GM23338 (cell line): ENCODE measurements at regions not wholly inside any gene's neighbourhood (a gene's known extent, or its start where the extent isn't known, plus 50 kb on each side); places are given as distances from the start of the nearest gene placed in this dataset.

Source experiments
- CREB1 ChIP-seq: fragments of 250-450 bp; sonication (Bioruptor Pico); IDR thresholded peaks from 2 replicates; pipeline ENCODE4 v1.5.0; 2020; ENCODE audit warnings: low read depth, mild to moderate bottlenecking, moderate library complexity
- EZH2 ChIP-seq: fragments of 200-600 bp; sonication (generic); IDR thresholded peaks from one replicate; pipeline ENCODE4 v1.8.0; 2017; ENCODE audit warnings: antibody characterized with exemption, mild to moderate bottlenecking, low read depth; ENCODE audit not compliant: unreplicated experiment
- EZH2phosphoT487 ChIP-seq: fragments of 200-600 bp; sonication (generic); IDR thresholded peaks from one replicate; pipeline ENCODE4 v1.8.1; 2018; ENCODE audit warnings: antibody characterized with exemption; ENCODE audit not compliant: unreplicated experiment
- JUNB ChIP-seq: IDR thresholded peaks from one replicate; pipeline ENCODE4 v1.6.1; 2016; ENCODE audit warnings: antibody characterized with exemption; ENCODE audit not compliant: unreplicated experiment
- NANOG ChIP-seq: IDR thresholded peaks from 2 replicates; pipeline ENCODE4 v1.6.1; 2016; ENCODE audit warnings: antibody characterized with exemption, borderline replicate concordance
- POLR2AphosphoS5 ChIP-seq: IDR thresholded peaks from 2 replicates; pipeline ENCODE4 v1.6.1; 2016; ENCODE audit warnings: antibody characterized with exemption, low read depth
- STAT1 ChIP-seq: IDR thresholded peaks from one replicate; pipeline ENCODE4 v1.6.1; 2016; ENCODE audit warnings: antibody characterized with exemption; ENCODE audit not compliant: unreplicated experiment
- ZNF114 ChIP-seq: fragments of 250-450 bp; sonication (Bioruptor Pico); IDR thresholded peaks from 2 replicates; pipeline ENCODE4 v1.5.0; 2020; ENCODE audit warnings: mild to moderate bottlenecking, moderate library complexity
- ZNF331 ChIP-seq: fragments of 250-450 bp; sonication (Bioruptor Pico); IDR thresholded peaks from 2 replicates; pipeline ENCODE4 v1.5.0; 2020; ENCODE audit warnings: low read depth, mild to moderate bottlenecking, moderate library complexity
- TF ChIP-seq, protein P1 (sequence below), 2 experiments: fragments of 200-600 bp in 1 of 2; sonication (generic) in 1 of 2; conservative IDR thresholded peaks; 2 replicates each; pipeline versions ENCODE4 v1.5.1 to v1.6.1; 2016 to 2017; ENCODE audit warnings: antibody characterized with exemption in 2 of 2, low read depth in 2 of 2, mild to moderate bottlenecking in 2 of 2, moderate library complexity in 1 of 2
- TF ChIP-seq, protein P2 (sequence below): IDR thresholded peaks from one replicate; pipeline ENCODE4 v1.6.1; 2018; ENCODE audit warnings: antibody characterized with exemption; ENCODE audit not compliant: unreplicated experiment
- TF ChIP-seq, protein P3 (sequence below): IDR thresholded peaks from 2 replicates; pipeline ENCODE4 v1.6.1; 2016; ENCODE audit warnings: antibody characterized with exemption
- TF ChIP-seq, protein P4 (sequence below): fragments of 250-450 bp; sonication (Bioruptor Pico); IDR thresholded peaks from 2 replicates; pipeline ENCODE4 v1.5.0; 2020; ENCODE audit warnings: mild to moderate bottlenecking, moderate library complexity

DNA sequence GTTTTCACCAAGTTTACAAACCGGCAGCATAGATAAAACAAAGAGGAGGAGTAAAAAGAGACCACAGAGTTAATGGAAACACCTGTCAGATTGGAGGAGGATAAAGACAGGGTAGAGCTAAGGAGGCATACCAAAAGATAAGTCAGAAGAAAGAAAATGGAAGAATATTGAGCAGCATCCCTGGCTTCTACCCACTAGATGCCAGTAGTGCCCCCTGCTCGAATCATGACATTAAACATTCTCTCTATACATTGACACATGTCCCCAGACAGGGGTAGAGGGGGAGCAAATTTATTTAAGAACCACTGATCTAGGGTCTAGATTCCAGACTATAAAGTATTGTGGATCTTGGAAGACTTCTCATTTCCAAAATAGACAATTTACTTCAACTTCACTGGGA is 159.8 kb upstream of the ETAA1 start:
- no peak for TF ChIP-seq POLR2AphosphoS5
- TF ChIP-seq, protein P1, sequence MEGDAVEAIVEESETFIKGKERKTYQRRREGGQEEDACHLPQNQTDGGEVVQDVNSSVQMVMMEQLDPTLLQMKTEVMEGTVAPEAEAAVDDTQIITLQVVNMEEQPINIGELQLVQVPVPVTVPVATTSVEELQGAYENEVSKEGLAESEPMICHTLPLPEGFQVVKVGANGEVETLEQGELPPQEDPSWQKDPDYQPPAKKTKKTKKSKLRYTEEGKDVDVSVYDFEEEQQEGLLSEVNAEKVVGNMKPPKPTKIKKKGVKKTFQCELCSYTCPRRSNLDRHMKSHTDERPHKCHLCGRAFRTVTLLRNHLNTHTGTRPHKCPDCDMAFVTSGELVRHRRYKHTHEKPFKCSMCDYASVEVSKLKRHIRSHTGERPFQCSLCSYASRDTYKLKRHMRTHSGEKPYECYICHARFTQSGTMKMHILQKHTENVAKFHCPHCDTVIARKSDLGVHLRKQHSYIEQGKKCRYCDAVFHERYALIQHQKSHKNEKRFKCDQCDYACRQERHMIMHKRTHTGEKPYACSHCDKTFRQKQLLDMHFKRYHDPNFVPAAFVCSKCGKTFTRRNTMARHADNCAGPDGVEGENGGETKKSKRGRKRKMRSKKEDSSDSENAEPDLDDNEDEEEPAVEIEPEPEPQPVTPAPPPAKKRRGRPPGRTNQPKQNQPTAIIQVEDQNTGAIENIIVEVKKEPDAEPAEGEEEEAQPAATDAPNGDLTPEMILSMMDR (conservative IDR thresholded peaks at IDR 0.05; ENCODE audit: low read depth in 2 of 2), result peak; percentile 32 to 47; a peak in 3 of 4 replicates
- TF ChIP-seq EZH2phosphoT487, result no peak
- TF ChIP-seq, protein P2, sequence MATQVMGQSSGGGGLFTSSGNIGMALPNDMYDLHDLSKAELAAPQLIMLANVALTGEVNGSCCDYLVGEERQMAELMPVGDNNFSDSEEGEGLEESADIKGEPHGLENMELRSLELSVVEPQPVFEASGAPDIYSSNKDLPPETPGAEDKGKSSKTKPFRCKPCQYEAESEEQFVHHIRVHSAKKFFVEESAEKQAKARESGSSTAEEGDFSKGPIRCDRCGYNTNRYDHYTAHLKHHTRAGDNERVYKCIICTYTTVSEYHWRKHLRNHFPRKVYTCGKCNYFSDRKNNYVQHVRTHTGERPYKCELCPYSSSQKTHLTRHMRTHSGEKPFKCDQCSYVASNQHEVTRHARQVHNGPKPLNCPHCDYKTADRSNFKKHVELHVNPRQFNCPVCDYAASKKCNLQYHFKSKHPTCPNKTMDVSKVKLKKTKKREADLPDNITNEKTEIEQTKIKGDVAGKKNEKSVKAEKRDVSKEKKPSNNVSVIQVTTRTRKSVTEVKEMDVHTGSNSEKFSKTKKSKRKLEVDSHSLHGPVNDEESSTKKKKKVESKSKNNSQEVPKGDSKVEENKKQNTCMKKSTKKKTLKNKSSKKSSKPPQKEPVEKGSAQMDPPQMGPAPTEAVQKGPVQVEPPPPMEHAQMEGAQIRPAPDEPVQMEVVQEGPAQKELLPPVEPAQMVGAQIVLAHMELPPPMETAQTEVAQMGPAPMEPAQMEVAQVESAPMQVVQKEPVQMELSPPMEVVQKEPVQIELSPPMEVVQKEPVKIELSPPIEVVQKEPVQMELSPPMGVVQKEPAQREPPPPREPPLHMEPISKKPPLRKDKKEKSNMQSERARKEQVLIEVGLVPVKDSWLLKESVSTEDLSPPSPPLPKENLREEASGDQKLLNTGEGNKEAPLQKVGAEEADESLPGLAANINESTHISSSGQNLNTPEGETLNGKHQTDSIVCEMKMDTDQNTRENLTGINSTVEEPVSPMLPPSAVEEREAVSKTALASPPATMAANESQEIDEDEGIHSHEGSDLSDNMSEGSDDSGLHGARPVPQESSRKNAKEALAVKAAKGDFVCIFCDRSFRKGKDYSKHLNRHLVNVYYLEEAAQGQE, result no peak
- TF ChIP-seq EZH2, result no peak
- TF ChIP-seq, protein P3, sequence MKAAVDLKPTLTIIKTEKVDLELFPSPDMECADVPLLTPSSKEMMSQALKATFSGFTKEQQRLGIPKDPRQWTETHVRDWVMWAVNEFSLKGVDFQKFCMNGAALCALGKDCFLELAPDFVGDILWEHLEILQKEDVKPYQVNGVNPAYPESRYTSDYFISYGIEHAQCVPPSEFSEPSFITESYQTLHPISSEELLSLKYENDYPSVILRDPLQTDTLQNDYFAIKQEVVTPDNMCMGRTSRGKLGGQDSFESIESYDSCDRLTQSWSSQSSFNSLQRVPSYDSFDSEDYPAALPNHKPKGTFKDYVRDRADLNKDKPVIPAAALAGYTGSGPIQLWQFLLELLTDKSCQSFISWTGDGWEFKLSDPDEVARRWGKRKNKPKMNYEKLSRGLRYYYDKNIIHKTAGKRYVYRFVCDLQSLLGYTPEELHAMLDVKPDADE, result no peak
- no peak for TF ChIP-seq CREB1 (CRISPR knock-in tag)
- TF ChIP-seq JUNB, result no peak
- no peak for TF ChIP-seq NANOG
- no peak for TF ChIP-seq ZNF331 (CRISPR knock-in tag)
- no peak for TF ChIP-seq STAT1
- no peak for TF ChIP-seq ZNF114 (CRISPR knock-in tag)
- TF ChIP-seq, protein P4, sequence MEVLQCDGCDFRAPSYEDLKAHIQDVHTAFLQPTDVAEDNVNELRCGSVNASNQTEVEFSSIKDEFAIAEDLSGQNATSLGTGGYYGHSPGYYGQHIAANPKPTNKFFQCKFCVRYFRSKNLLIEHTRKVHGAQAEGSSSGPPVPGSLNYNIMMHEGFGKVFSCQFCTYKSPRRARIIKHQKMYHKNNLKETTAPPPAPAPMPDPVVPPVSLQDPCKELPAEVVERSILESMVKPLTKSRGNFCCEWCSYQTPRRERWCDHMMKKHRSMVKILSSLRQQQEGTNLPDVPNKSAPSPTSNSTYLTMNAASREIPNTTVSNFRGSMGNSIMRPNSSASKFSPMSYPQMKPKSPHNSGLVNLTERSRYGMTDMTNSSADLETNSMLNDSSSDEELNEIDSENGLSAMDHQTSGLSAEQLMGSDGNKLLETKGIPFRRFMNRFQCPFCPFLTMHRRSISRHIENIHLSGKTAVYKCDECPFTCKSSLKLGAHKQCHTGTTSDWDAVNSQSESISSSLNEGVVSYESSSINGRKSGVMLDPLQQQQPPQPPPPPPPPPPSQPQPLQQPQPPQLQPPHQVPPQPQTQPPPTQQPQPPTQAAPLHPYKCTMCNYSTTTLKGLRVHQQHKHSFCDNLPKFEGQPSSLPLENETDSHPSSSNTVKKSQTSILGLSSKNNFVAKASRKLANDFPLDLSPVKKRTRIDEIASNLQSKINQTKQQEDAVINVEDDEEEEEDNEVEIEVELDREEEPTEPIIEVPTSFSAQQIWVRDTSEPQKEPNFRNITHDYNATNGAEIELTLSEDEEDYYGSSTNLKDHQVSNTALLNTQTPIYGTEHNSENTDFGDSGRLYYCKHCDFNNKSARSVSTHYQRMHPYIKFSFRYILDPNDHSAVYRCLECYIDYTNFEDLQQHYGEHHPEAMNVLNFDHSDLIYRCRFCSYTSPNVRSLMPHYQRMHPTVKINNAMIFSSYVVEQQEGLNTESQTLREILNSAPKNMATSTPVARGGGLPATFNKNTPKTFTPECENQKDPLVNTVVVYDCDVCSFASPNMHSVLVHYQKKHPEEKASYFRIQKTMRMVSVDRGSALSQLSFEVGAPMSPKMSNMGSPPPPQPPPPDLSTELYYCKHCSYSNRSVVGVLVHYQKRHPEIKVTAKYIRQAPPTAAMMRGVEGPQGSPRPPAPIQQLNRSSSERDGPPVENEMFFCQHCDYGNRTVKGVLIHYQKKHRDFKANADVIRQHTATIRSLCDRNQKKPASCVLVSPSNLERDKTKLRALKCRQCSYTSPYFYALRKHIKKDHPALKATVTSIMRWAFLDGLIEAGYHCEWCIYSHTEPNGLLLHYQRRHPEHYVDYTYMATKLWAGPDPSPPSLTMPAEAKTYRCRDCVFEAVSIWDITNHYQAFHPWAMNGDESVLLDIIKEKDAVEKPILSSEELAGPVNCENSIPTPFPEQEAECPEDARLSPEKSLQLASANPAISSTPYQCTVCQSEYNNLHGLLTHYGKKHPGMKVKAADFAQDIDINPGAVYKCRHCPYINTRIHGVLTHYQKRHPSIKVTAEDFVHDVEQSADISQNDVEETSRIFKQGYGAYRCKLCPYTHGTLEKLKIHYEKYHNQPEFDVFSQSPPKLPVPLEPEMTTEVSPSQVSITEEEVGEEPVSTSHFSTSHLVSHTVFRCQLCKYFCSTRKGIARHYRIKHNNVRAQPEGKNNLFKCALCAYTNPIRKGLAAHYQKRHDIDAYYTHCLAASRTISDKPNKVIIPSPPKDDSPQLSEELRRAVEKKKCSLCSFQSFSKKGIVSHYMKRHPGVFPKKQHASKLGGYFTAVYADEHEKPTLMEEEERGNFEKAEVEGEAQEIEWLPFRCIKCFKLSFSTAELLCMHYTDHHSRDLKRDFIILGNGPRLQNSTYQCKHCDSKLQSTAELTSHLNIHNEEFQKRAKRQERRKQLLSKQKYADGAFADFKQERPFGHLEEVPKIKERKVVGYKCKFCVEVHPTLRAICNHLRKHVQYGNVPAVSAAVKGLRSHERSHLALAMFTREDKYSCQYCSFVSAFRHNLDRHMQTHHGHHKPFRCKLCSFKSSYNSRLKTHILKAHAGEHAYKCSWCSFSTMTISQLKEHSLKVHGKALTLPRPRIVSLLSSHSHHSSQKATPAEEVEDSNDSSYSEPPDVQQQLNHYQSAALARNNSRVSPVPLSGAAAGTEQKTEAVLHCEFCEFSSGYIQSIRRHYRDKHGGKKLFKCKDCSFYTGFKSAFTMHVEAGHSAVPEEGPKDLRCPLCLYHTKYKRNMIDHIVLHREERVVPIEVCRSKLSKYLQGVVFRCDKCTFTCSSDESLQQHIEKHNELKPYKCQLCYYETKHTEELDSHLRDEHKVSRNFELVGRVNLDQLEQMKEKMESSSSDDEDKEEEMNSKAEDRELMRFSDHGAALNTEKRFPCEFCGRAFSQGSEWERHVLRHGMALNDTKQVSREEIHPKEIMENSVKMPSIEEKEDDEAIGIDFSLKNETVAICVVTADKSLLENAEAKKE (CRISPR knock-in tag), result no peak
